NB4 (cell line): ENCODE measurements at regions not wholly inside any gene's neighbourhood (a gene's known extent, or its start where the extent isn't known, plus 50 kb on each side); places are given as distances from the start of the nearest gene placed in this dataset.

Experiments
- DNase-seq: peaks from one replicate; pipeline ENCODE4 v3.0.0; 2010; ENCODE audit warnings: low read depth
- H3K4me3 ChIP-seq: one replicate; pipeline ENCODE4 v1.5.1; 2011; ENCODE audit warnings: mild to moderate bottlenecking, low read depth, low read length, moderate library complexity
- CTCF ChIP-seq: IDR thresholded peaks from one replicate; pipeline ENCODE4 v1.5.1; 2012; ENCODE audit warnings: low read depth, low read length
- MAX ChIP-seq: IDR thresholded peaks from 2 replicates; pipeline ENCODE4 v1.6.1; 2011; ENCODE audit warnings: low read depth, low read length
- MYC ChIP-seq: IDR thresholded peaks from 2 replicates; pipeline ENCODE4 v1.6.1; 2011; ENCODE audit warnings: low read depth, low read length
- POLR2A ChIP-seq: IDR thresholded peaks from 2 replicates; pipeline ENCODE4 v1.6.1; 2011; ENCODE audit warnings: mild to moderate bottlenecking; ENCODE audit not compliant: insufficient read length; ENCODE audit errors: extremely low read depth

GRCh38 chr11:127223633-127224032 is 223.1 kb upstream of the KIRREL3 start:
- no peak overlapping the region for H3K4me3 ChIP-seq
- TF ChIP-seq POLR2A (no peak), CTCF (no peak), MYC (no peak), MAX (no peak)
- no peak for DNase-seq

DNA sequence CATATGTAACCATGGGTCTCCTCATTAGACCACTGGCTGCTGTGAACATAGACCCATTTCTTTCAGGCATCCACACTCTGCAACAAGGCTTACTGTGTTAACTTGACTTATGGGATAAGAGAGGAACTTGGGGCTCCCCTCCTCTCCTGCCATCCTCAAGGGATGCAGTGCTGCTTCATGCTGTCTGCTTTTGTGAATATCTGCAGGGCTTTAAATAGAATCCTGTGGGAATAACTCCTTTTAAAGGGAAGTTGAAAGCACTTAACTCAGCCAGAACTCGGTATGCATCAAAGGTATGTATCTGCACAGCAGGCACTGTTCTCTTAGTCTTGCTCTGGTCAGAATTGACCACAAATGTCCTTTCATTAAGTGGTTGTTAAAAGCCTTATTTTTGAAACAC is 222.5 kb upstream of the KIRREL3 start:
- no peak for DNase-seq
- TF ChIP-seq CTCF = no peak
- TF ChIP-seq POLR2A = no peak
- no peak for TF ChIP-seq MAX
- H3K4me3 ChIP-seq = no peak overlapping the region

- H3K4me3 ChIP-seq = no peak overlapping the region
- no peak for DNase-seq
- no peak for TF ChIP-seq MYC
- no peak for TF ChIP-seq POLR2A
- TF ChIP-seq CTCF = no peak
- TF ChIP-seq MAX = no peak
Measured at GRCh38 chr11:127219704-127220103, 219.1 kb upstream of the KIRREL3 start.

- no peak for DNase-seq
- H3K4me3 ChIP-seq = no peak overlapping the region
- TF ChIP-seq MAX (no peak), MYC (no peak), POLR2A (no peak), CTCF (no peak)
Measured at GRCh38 chr11:127218275-127218608, 217.7 kb upstream of the KIRREL3 start.

DNA sequence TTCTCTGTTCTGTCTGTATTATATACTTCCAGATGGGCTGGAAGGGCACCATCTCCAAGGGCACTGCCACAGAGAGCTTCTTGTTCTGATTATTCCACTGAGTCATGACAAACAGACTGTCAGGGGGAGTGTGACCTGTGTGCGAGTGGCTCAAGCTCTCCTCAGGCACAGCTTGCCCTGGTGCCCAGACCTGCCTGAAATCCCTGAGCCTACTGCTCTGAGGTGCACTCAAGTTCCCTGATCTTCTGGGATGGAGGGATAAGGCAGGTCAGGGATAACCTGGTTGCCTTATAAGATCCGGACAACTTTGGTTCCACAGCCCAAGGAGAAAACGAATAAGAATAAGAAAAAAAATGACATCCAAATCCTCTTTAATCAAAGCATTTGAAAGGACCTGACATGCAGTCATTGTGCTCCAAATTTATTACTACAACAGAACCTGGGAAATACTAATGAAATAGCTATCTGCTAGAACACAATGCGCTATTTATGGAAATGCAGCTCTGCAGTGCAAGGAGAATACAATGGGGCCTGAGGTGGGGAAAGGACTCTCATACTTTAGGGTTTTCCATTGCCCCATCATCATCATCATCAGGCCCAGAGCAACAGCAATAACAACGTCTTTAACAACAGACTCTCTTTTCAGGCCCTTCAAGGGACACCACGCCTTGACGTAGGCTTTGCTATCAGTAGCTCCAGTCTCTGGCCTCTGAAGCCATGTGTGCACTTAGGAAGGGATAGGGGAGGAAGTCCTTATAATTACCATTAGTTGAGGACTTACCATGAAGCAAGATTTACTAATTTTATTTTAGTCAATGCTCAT is 217.1 kb upstream of the KIRREL3 start:
- no peak for DNase-seq
- TF ChIP-seq POLR2A (no peak), MYC (no peak), MAX (no peak), CTCF (no peak)
- H3K4me3 ChIP-seq = no peak overlapping the region
